Transverse colon (tissue), 4 donors: ENCODE measurements at regions not wholly inside any gene's neighbourhood (a gene's known extent, or its start where the extent isn't known, plus 50 kb on each side); places are given as distances from the start of the nearest gene placed in this dataset.

Experiments
- CTCF ChIP-seq, 5 experiments: fragments of 200-600 bp in 3 of 5; fragments of 450-650 bp in 2 of 5; sonication (generic) in 3 of 5; IDR thresholded peaks; 1 replicate in 2 of 5; 2 replicates in 3 of 5; pipeline ENCODE4 v1.5.1; 2016 to 2017; ENCODE audit warnings: antibody characterized with exemption in 5 of 5, inconsistent platforms in 3 of 5, mild to moderate bottlenecking in 2 of 5, moderate library complexity in 1 of 5
- EP300 ChIP-seq: sonication (generic); formaldehyde crosslinking; IDR thresholded peaks from one replicate; pipeline ENCODE4 v1.6.1; 2017; ENCODE audit warnings: antibody characterized with exemption, low read depth
- POLR2A ChIP-seq: fragments of 450-650 bp; IDR thresholded peaks from one replicate; pipeline ENCODE4 v1.6.1; 2016; ENCODE audit warnings: antibody characterized with exemption, mild to moderate bottlenecking, moderate library complexity
- POLR2AphosphoS5 ChIP-seq, 3 donors: sonication (generic); formaldehyde crosslinking; IDR thresholded peaks; one replicate each; pipeline ENCODE4 v1.6.1; 2016; ENCODE audit warnings: antibody characterized with exemption in 3 of 3

GRCh38 chr20:24253321-24253720, 216.1 kb upstream of the SYNDIG1 start:
- TF ChIP-seq CTCF (IDR thresholded peaks at IDR 0.05) (no peak), POLR2AphosphoS5 (IDR thresholded peaks at IDR 0.05) (no peak), POLR2A (no peak), EP300 (no peak)
